ENCODE measurements at regions not wholly inside any gene's neighbourhood (a gene's known extent, or its start where the extent isn't known, plus 50 kb on each side); places are given as distances from the start of the nearest gene placed in this dataset.

GRCh38 chr4:24144381-24144780 lies 254.5 kb upstream of the PPARGC1A start:
- no peak for DNase-seq

DNA sequence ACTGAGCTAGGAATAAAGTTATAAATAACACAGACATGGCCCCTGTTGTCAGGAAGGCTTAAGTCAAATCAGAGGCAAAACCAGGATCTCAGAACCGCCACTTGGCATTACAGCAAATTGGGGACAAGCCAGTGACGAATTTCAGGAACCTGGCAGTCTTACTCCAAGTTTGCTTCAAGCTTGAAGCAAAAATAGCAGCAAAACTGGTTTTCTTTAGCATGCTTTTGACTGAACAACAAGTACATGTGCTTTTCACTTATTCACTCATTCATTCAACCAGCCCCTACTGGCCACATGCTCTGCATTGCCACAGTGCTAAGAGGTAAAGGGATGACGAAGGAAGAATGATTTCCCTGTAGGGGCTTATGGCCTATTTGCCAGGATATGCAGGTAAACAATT lies 253.9 kb upstream of the PPARGC1A start:
- DNase-seq = no peak

DNA sequence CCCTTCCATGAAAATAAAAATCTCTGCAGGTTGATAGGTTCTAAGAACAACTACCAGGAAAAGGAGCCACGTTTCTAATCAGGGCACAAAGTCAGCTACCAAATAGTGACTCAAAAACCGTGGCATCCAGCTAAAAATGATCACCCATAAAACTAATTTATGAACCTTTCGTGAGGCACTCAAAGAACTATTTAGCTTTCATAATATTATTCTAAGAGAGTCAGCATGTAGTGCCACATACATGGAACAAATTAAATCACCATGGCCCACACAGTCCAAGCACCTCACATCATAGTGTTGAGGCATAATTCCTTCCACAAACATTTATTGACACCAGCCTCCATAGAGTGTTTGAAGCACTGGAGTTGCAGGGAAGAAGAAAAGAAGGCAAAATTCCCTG lies 252.0 kb upstream of the PPARGC1A start:
- no peak for DNase-seq

DNA sequence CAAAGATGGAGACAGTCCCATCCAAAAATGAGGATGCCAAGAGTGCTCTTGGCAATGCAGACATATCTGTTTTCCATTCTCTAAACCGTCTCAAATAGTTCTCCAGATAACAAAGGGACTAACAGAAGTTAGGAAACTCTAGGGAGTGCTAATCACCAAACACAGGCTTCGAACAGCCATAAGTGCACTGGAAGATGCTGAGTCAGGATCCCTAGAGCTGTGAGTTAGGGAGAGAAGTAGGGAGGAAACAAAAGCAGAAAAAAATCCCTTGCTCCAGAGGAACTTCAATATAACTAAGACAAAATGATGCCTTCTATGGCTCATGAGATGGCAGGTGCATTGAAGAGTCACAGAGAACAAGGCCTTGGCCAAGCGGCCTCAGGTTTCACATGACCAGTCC lies 251.0 kb upstream of the PPARGC1A start:
- DNase-seq = no peak

- DNase-seq = no peak
These were observed 248.1 kb upstream of the PPARGC1A start for GRCh38 chr4:24137671-24138601.

GRCh38 chr4:24131954-24132673 lies 242.3 kb upstream of the PPARGC1A start:
- no peak for DNase-seq

DNA sequence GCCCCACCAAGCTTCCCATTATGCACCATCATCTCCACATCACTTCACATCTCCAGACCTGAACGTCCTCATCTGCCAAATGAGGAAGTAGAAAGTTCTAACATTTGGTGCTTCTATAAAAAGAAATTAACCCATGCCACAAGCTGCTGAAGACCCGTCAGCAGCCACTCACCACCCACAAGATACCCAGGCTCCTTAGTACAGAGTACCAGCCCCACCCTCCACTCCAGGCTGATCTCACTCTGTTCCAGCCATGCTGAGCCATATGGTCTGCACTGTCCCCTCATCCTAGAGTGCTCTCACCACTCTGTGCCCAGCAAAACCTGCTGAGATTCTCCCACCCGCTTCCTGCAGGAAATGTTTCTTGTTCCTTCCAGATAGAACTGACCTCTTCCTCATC lies 240.8 kb upstream of the PPARGC1A start:
- no peak for DNase-seq

DNA sequence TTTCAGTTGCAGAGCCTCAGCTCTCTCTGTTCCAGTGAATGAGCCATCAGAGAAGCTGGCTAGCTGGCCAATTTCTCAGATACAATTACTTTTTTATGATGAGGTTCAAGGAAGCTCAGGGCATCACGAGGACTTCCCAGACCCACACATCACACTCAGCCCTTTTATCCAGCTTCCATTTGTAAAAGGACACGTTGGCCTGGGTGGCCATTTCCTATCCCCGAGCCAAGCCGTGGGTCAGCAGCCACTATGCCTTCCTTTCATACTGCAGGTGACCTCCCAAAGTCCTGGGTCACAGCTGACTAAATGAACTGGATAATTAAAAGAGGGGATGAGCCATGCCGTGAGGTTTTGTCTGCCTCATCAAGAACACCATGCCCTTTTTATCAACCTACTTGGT lies 236.9 kb upstream of the PPARGC1A start:
- DNase-seq = no peak

DNA sequence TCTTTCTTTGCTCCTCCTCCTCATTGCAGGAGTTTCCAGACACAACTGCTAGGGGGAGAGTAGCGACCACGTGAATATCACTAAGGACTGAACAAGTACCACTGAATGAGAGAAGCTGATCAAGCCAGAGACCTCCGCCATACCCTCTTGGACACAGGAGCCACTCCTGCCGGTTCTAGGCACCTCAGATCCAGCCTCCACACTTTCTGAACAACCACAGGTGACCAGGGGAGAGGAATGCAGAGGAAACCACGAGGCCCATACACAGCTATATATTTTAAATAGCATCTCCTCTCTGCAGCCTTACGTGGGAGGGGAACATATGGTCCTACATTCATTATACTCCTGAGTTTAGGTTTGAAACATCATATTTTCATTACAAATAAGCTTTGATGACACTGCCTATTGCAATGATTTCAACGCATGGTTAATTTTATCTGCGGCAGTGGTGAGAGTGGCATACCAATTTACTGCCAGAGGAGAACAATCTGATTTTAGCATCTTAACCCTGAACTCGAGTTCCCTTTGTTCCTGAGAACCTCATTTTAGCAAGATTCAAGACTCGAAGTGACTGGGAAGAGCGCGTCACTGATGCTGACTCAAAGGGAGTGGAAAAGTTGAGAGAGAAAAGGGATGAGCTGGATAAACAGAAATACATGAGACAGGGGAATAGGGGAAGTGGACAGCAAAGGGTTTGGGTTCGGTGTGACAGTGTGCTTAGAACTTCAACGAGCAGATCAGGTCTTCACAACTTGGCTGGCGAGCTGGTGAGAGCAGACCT lies 231.7 kb upstream of the PPARGC1A start:
- no peak for DNase-seq

GRCh38 chr4:24117975-24118374 lies 228.1 kb upstream of the PPARGC1A start:
- DNase-seq = no peak

- DNase-seq = no peak
These were observed 226.3 kb upstream of the PPARGC1A start for GRCh38 chr4:24116107-24116506.

- DNase-seq = no peak
These were observed 225.2 kb upstream of the PPARGC1A start for GRCh38 chr4:24114919-24115500.

DNA sequence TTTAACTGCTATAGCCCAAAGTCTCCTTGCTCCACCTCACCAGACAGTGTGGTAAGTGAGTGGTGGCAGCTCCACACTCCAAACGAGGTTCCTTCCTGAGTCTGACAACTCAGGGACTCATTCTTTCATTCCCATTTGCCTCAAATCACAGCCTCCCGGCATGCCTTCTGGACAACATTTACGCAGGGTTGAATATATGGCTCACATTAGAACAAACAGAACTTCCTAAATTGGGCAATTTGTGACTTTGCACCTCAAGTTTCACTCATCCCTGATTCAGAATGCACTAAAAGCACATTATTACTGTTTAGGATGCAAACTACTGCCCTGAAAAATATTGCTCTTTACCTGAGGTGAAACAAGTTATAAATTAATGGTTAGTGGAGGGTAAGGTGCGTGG lies 224.6 kb upstream of the PPARGC1A start:
- DNase-seq = no peak

DNA sequence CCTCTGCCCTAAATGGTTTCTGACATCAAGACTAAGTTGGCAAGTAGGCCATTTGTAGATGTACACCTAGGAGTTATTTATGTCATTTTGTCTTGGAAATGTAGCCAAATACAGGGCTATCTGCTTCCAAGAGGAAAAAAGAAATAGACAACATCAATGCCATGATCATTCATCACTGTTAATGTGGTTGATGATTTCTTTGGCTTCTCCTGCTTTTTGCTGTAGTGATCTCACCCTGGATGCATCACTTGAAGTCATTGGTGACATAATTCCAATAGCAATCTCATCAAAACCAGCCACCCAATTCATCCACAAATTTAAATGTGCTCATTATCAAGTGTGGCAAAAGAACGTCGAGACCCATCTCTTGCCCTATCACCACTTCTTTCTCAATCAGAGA lies 222.6 kb upstream of the PPARGC1A start:
- no peak for DNase-seq

DNA sequence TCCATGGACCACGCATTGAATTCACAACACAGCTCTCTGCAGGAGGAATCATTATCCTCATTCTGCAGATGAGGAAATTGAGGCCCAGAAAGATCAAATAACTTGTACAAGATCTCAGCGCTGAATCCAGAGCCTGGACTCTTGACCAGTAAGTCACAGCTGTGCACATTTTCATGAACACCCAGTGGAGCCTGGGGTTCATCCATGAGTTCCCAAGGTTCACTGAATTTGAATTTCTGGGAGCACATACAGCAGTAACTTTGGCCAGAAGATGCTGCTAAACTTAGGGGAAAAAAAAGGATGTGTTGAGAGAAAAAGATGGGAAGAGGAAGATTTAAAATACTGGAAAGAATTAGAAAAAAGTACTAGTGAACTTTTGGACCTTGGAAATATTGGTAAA lies 218.7 kb upstream of the PPARGC1A start:
- DNase-seq = no peak

- DNase-seq = no peak
These were observed 215.6 kb upstream of the PPARGC1A start for GRCh38 chr4:24105327-24106038.

- no peak for DNase-seq
These were observed 214.3 kb upstream of the PPARGC1A start for GRCh38 chr4:24104158-24104565.

GRCh38 chr4:24103434-24104157 lies 213.7 kb upstream of the PPARGC1A start:
- DNase-seq = no peak

DNA sequence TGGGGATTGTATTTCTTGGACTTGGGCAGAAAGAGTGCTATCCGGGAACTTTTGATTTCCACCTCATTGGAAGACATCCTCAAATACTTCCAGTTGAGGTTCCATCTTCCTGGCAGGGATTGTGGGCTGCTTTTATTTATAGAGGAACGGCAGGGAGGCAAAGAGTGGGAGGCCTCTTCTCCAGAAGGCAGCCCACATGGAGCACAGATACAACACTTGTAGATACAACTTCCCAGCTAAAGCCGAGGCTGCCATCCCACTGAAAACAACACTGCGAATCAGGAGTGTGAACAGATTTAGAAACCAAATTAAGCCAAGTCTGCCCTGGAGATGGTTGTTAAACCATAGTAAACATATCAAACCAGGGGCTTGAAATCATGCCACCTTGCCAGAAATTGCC lies 212.8 kb upstream of the PPARGC1A start:
- no peak for DNase-seq

GRCh38 chr4:24096603-24097002 lies 206.8 kb upstream of the PPARGC1A start:
- DNase-seq = no peak

DNA sequence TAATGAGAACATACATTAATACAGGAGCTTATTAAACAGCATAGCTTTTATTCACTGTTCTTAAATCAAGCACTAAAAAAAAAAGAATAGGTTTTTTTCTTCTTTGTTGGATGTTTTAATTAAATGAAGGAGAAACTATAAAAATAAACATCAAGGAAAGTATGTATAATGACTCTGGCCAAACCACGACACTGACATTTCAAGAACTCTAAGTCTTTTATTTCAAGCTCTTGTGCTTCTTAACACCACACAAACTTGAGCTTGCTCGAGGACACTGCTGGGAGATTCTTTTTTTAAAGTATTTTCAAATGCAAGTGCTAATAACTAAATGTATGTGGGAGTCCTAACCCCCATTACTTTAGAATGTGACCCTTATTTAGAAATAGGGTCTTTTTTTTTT lies 204.9 kb upstream of the PPARGC1A start:
- DNase-seq = no peak

GRCh38 chr4:24093446-24093845 lies 203.6 kb upstream of the PPARGC1A start:
- DNase-seq = no peak

Measured in activated T-cell treated with anti-CD3 and anti-CD28 coated beads for 4 hours (primary cell).